COR-L47 (cell line): ENCODE measurements at regions not wholly inside any gene's neighbourhood (a gene's known extent, or its start where the extent isn't known, plus 50 kb on each side); places are given as distances from the start of the nearest gene placed in this dataset.

Experiments
- DNase-seq: peaks from one replicate; lab custom pipeline; 2025; lab: John Stamatoyannopoulos, UW

GRCh38 chr9:16951502-16951901 lies 81.0 kb upstream of the BNC2 start:
- DNase-seq, result no peak

- no peak for DNase-seq
Observed at GRCh38 chr9:16950051-16950450, 79.6 kb upstream of the BNC2 start.

DNA sequence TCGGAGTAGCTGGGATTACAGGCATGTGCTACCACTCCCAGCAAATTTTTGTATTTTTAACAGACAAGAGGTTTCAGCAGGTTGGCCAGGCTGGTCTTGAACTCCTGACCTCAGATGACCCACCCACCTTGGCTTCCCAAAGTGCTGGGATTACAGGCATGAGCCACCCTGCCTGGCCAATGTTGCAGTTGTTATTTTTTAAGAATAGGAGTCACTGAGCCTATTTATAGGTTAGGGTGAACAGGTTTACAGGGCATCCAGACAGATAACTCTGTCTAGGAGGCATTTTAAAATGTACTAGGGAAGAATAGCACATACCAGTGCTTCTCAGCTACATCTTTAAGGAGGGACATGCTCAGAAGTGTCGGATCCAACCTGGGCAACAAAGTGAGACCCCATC lies 60.1 kb upstream of the BNC2 start:
- no peak for DNase-seq

- DNase-seq, result no peak
Observed at GRCh38 chr9:16928179-16928945, 57.9 kb upstream of the BNC2 start.

DNA sequence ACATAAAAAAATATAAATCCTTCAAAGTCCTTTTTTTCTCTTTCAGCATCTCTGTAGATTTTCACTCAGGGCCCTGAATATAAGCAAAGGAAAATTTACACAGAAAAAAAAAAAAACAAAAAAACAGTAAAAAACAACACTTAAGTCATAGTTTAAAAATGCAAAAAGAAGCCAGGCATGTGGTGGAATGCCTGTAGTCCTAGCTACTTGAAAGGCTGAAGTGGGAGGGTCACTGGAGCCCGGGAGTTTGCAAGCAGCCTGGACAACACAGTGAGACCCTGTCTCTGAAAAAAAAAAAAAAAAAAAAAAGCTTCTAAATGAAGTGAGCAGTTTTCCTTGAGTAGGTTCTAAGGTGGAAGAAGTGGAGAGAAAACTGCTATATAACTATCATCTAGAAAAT lies 55.0 kb upstream of the BNC2 start:
- no peak for DNase-seq

DNA sequence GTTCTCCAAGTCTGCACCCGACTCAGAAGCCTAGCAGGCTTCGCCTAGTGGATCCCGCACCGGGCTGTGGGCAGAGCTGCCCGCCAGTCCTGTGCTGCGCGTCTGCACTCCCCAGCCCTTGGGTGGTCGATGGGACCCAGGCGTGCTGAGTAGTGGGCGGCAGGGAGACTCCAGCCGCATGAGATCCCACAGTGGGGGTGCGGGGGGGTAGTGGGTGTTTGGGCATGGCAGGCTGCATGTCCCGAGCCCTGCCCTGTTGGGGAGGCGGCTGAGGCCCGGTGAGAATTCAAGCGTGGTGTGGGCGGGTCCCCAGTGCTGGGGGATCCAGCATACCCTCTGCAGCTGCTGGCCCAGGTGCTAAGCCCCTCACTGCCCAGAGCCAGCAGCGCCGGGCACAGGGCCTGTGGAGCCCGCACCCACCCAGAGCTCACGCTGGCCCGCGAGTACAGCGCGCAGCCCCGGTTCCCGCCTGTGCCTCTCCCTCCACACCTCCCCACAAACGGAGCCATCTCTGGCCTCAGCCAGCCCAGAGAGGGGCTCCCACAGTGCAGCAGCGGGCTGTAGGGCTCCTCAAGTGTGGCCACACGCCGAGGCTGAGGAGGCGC lies 53.9 kb upstream of the BNC2 start:
- no peak for DNase-seq

- peak; percentile 41 for DNase-seq
Observed at GRCh38 chr9:16921855-16922254, 51.4 kb upstream of the BNC2 start.
